Stimulated activated CD4-positive, alpha-beta T cell treated with anti-CD3 and anti-CD28 coated beads, Interleukin-4, amount 100 ng/mL, for 24 hours (primary cell): ENCODE measurements at regions not wholly inside any gene's neighbourhood (a gene's known extent, or its start where the extent isn't known, plus 50 kb on each side); places are given as distances from the start of the nearest gene placed in this dataset.

Source experiments
- DNase-seq: peaks from one replicate; pipeline ENCODE4 v3.0.0-alpha.2; 2020

GRCh38 chr4:159503236-159504008 is 400.5 kb downstream of the RAPGEF2 start:
- DNase-seq = no peak

GRCh38 chr4:159504684-159505083 is 401.8 kb downstream of the RAPGEF2 start:
- no peak for DNase-seq

DNA sequence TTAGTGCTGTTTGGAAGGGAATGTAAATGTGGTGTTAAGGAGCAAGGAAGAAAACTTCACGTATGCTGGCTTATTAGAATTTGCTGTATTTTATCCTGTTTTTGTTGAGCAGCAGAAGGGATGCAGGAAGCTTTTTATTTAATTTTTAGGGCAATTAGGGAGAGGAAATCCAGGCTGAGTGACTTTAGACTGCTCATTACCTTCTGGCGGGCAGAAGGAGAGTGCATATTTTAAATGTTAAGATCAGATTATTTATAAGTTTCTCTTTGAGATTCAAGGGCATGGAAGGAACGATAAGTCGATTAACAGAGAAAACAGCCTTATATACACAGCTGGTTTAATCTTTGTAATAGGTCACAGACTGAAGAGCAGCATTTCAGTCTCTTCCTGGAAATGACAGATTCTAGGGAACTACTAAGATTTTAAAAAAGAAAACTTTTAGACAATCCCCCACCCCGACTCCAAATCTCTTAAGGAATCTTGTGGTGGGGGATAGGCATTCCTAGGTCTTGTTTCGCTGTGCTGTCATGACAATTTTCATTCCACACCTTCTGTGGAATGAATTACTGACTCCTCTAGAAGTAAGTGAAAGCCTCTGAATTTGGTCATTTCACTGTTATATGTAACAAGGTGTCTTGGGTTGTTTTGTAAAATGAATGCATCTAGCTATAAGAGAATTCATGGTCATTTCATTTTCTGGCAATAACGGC is 402.5 kb downstream of the RAPGEF2 start:
- DNase-seq = no peak

DNA sequence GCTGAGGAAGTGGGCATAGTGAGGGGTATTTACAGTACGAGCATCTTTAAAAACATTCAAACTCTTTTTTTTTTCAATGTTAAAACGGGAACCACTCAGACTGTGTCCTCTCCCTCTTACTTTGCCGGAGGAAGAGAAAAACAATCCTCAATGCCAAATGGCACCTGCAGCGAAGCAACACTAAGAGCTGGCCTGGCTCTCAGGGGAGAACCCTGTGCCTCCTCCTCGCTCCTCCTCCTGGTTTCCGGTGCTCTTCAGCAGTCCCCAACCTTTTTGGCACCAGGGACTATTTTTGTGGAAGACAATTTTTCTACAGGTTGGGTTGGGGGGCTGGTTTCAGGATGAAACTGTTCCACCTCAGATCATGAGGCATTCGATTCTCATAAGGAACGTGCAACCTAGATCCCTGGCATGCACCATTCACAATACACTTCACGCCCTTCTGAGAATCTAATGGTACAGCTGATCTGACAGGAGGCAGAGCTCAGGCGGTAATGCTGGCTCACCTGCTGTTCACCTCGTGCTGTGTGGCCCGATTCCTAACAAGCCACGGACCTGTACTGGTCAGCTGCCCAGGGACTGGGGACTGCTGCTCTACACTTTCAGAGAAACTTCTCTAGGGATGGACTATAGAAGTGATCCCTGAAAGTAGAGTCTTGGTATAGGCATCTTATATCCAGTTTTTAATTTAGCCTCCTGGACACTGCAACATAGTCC is 404.1 kb downstream of the RAPGEF2 start:
- DNase-seq = no peak

DNA sequence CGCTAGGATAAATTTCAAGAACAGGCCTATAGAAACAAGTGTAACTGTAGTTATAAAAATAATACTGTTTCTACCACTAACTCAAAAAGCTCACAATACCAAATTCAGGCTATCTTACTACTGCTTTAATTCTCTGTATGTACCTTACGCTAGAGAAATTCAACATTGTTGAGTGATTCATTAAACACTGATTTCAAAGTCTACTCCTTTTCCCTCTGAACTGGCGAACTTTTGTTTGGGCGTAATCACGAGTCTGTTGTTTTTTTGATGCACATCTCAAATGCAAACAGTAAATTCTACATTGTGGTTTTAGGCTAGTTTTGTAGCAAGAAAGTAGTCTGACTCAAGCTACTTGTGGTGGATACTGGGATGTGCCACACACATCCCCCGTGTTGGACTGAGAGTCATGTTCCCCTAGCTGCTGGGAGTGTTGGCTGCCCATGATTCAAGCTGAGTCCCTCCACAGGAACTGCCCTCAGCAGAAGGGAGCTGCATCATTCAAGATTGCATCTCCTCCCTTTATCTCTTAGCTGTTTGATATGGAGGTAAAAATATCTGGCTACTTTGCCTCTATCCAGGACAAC is 406.1 kb downstream of the RAPGEF2 start:
- DNase-seq = no peak

- DNase-seq = no peak
Measured at GRCh38 chr4:159512348-159512747, 409.5 kb downstream of the RAPGEF2 start.

DNA sequence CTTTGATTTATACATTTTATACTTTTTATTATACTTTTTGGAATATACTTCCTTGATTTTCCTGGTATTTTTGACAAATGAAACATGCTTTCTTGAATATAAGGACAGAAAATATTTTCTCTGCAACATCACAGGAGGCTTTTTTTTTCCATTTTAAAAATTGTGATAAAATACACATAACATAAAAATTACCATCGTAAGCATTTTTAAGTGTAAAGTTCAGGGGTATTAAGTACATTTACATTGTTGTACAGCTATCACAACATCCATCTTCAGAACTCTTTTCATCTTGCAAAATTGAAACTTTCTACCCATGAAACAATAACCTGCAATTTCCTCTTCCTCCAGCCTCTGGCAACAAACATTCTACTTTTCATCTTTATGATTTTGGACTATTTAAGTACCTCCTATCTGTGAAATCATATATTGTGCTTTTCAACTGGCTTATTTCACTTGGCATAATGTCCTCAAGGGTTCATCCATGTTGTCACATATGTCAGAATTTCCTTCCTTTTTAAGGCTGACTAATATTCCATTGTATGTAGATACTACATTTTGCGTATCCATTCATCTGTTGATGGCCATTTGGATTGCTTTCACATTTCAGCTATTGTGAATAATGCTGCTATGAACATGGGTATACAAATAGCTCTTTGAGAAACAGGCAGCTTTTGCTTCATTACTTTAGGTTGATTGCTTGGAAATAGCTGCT is 412.6 kb downstream of the RAPGEF2 start:
- DNase-seq = no peak

DNA sequence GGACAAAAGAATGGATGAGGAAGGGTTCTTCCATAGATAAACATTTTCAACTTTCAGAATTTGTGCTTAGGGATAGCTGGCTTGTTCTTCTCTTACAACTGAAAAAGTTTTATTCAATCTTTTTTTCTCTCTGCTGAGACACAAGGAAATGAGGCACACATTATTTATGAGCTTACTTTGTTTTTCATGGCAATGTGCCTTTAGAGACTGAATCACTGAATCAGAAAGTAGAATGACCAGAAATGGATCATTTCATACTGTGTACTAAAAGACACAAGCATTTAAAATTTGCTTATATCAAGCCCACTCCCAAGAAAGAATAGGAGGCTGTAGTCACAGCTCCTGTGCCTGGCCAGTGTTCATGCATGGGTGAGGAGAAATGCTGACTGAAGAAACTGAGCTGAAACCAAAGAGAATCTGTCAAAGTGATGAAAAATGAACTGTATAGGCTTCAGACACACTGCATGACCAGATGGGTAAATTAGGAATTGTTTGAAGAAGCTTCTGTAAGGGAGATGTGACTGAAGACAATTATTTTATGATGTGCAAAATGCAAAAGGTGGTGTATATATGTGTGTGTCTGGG is 413.8 kb downstream of the RAPGEF2 start:
- DNase-seq = no peak

- no peak for DNase-seq
Measured at GRCh38 chr4:159520074-159520473, 417.2 kb downstream of the RAPGEF2 start.

DNA sequence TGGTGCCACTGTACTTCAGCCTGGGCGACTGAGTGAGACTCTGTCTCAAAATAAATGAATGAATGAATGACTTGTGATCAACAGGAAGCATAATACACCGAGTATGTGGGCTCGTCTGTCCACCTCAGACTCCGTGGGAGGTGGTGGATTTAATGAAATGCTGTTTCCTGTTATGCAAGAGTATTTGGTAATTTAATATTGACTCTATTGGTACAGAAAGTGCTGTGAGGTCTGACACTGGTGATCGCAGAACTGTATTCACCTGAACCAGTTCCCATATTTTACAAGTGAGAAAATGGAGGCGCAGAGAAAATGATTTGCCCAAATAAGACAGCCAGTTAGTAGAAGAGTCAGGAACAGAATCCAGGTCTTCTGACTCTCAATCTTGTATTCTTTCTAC is 423.3 kb downstream of the RAPGEF2 start:
- no peak for DNase-seq

GRCh38 chr4:159534655-159535054 is 431.8 kb downstream of the RAPGEF2 start:
- no peak for DNase-seq

DNA sequence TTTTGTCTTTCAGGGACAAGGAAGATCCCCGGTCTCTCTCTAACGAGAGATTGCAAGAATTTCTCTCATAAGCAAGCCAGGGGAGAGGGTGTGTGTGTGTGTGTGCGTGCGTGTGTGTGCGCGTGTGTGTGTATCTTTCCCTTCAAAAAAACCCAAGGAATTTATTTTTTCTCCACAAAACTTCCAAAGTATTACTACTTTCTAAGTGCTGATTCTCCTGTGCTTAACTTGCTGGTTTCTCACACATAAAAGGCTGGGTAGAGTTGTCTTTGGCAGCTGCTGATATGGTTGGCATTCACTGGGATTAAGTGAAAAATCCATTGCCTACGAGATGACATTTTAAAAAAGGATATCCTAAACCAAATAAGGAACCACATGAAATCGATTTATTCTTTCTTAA is 435.7 kb downstream of the RAPGEF2 start:
- no peak for DNase-seq

GRCh38 chr4:159540038-159540437 is 437.2 kb downstream of the RAPGEF2 start:
- no peak for DNase-seq

GRCh38 chr4:159540501-159540900 is 437.6 kb downstream of the RAPGEF2 start:
- DNase-seq = no peak

DNA sequence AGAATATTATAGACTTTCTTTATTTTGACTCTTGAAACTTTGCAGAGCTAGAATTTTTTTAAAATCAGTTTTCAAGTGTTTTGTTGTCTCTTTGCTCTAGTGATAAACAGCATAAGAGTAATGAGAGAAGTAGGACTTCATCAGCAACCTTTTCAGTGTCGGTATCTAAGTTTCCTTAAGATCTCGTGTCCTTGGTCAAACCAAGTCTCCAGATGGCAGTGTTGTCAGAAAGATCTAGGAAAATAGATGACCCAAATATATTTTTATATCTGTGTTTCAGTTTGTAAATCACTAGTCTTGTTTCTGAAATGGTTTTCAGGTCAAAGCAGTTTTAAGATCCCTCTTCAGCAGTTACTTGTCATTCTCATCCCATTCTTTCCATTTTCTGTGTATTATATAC is 438.3 kb downstream of the RAPGEF2 start:
- DNase-seq = no peak

DNA sequence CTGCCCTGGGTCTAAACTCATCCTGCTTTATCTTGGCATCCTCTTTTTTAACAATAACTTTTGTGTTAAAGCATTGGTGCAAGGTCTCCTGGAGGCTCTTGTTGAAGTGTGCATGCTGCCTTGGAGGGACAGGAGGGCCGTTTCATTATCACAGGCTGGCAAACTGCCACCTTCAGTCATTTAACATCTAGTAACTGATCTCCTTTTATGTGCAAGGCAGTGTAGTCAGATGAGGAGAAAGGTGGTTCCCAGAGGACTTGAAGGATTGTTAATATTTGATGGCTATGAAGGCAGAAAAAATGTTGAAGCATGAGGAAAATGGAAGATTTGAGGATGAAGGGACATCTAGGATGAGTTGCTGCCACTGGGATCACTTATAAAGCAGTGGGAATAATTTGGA is 439.4 kb downstream of the RAPGEF2 start:
- DNase-seq = no peak

DNA sequence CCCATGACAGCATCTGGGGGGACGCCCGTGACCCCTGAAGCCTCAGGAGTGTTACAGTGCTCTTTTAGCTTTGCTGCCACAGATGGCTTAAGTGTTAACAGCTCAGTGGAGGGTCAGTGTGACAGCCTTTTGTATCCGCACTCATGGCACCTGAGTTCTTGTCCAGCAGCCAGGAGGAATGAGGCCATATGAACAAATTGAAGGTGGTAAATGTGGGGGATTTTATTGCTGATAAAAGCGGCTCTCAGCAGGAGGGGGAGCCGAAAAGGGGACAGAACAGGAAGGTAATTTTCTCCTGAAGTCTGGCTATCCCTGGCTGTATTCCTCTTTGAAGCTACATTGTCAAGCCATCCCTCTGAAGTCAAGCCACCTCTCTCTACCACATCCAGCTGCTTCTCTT is 441.0 kb downstream of the RAPGEF2 start:
- DNase-seq = no peak

DNA sequence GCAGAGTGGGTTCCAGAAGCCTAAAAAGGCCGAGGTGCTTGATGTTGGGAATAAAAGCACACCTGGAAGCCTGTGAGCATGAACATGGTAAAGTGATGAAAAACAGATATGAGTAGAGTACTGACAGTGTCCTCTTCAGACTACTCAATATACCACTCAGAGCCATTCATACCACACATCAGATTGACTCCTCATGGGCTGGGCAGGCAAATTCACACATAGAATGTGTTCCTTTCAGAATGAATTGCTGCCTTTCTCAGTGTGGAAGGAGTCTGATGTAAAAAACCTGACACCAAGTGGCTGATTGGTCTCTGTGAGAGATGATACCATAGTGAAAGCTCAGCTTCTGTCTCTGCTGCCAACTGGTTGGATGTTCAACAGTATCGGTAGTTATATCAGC is 442.7 kb downstream of the RAPGEF2 start:
- DNase-seq = no peak

GRCh38 chr4:159547645-159548308 is 444.9 kb downstream of the RAPGEF2 start:
- DNase-seq = no peak

- DNase-seq = no peak
Measured at GRCh38 chr4:159549098-159549518, 446.2 kb downstream of the RAPGEF2 start.

DNA sequence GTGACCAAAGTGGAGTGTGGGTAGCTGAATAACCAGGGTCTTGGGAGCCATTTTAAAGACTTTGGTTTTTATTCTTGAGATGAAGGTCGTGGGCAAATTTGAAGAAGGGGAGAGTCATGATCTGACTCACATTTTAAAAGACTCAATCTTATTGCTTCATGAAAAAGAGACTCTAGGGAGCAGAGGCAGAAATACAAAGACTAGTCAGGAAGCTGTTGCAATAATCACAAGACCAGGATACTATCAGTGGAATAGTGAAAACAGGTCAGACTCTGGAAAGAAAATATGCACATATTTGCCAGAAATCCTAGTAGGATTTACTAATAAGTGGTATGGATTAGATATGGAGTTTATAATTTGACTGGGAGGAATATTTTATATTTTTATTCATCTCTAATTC is 448.4 kb downstream of the RAPGEF2 start:
- DNase-seq = no peak
